ENCODE measurements at regions not wholly inside any gene's neighbourhood (a gene's known extent, or its start where the extent isn't known, plus 50 kb on each side); places are given as distances from the start of the nearest gene placed in this dataset.
"Not testable (repeated sequence)": the region's sequence is repeated elsewhere in the genome, so short reads cannot be mapped to it uniquely, and the experiment has no call there.

DNA sequence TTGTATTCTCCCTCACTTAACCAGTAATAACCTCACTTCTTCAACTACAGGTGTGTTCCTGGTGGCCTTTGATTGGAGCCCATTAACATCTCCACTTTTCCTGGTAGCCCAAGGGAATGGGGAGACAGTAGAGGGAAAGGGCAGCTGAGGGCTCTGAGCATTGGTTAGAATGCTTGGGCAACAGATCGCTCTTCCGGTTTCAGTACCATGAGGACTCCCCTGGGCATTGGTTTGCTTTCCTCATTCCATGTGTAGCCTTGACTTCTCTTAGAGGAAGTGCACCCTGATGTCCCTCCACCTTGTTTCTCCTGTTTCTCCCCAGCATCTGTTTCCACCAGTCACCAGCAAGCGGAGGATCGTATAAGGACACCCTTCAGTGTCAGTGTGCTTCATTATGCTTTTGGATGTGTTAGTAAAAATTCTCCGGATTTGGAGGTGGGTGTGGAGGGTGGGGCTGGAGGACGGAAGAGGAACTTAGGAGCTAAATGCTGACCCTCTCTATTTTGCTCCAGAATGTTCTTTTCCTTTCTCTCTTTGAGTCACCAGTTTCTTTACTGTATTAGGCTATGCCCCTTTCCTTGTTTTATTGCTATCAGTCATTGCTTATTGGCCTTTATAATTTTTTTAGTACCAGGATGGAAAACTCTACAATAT is 50.6 kb upstream of the ZNG1B start:
- H3K27me3 ChIP-seq; H3K9me3 ChIP-seq; H3K4me1 ChIP-seq; H3K4me3 ChIP-seq; H3K27ac ChIP-seq; DNase-seq (ENCODE audit: low spot score in 2 of 2); H3K36me3 ChIP-seq: not testable (repeated sequence)
- intact Hi-C loops (cut with DNase I) = loop anchor here (5.0 kb wide), 1 partner anchor 140 kb away; no protein-coding TSS in a partner anchor

DNA sequence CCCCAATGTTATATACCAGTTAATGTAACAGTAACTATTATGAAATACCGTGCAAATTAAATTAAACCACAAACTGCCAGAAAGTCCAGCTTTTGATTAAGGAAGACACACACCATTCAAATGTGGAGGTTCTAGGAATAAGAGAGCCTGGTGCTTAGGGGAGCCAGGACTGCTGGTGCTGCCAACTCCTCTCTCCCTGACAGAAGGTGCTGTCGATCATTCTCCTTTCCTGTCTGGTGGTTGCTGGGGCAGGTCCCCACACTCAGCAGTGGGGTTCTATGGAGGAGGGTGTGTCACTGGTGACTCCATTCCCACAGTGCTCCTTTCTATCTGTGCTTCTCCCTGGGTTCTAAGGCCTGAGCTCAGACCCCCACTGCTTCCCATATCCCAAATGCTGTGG is 57.9 kb upstream of the ZNG1B start:
- H3K9me3 ChIP-seq; H3K4me1 ChIP-seq; H3K27me3 ChIP-seq; DNase-seq (ENCODE audit: low spot score in 2 of 2); H3K36me3 ChIP-seq; intact Hi-C loops (cut with DNase I); H3K4me3 ChIP-seq; H3K27ac ChIP-seq: not testable (repeated sequence)

GRCh38 chr2:113376913-113377445 is 60.5 kb upstream of the ZNG1B start:
- Histone ChIP-seq H3K36me3 (no peaks in the 10 kb centered on the region), H3K27me3 (no peaks in the 10 kb centered on the region), H3K4me3 (no peak overlapping the region), H3K9me3 (no peaks in the 10 kb centered on the region), H3K4me1 (no peaks in the 10 kb centered on the region), H3K27ac (peak overlapping the region in 1 of 2 donors; percentile 18)
- intact Hi-C loops (cut with DNase I) = no loop called here
- DNase-seq (ENCODE audit: low spot score in 2 of 2) = no peak
- TF ChIP-seq, protein P1, sequence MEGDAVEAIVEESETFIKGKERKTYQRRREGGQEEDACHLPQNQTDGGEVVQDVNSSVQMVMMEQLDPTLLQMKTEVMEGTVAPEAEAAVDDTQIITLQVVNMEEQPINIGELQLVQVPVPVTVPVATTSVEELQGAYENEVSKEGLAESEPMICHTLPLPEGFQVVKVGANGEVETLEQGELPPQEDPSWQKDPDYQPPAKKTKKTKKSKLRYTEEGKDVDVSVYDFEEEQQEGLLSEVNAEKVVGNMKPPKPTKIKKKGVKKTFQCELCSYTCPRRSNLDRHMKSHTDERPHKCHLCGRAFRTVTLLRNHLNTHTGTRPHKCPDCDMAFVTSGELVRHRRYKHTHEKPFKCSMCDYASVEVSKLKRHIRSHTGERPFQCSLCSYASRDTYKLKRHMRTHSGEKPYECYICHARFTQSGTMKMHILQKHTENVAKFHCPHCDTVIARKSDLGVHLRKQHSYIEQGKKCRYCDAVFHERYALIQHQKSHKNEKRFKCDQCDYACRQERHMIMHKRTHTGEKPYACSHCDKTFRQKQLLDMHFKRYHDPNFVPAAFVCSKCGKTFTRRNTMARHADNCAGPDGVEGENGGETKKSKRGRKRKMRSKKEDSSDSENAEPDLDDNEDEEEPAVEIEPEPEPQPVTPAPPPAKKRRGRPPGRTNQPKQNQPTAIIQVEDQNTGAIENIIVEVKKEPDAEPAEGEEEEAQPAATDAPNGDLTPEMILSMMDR (IDR thresholded peaks at IDR 0.05) = no peak

GRCh38 chr2:113376253-113376912 is 61.1 kb upstream of the ZNG1B start:
- DNase-seq (ENCODE audit: low spot score in 2 of 2) = no peak
- Histone ChIP-seq H3K4me3 (no peak overlapping the region), H3K27me3 (no peaks in the 10 kb centered on the region), H3K36me3 (no peaks in the 10 kb centered on the region), H3K9me3 (no peaks in the 10 kb centered on the region), H3K4me1 (no peaks in the 10 kb centered on the region), H3K27ac (no peak overlapping the region)
- intact Hi-C loops (cut with DNase I) = no loop called here
- TF ChIP-seq, protein P1 (IDR thresholded peaks at IDR 0.05) = no peak

- not testable (repeated sequence) for H3K36me3 ChIP-seq; H3K4me3 ChIP-seq; DNase-seq (ENCODE audit: low spot score in 2 of 2); H3K27ac ChIP-seq; H3K27me3 ChIP-seq; H3K4me1 ChIP-seq; H3K9me3 ChIP-seq
- intact Hi-C loops (cut with DNase I) = loop anchor here (5.0 kb wide), 1 partner anchor 238 kb away; no protein-coding TSS in a partner anchor
These were observed 62.6 kb upstream of the ZNG1B start for GRCh38 chr2:113374857-113375256.

DNA sequence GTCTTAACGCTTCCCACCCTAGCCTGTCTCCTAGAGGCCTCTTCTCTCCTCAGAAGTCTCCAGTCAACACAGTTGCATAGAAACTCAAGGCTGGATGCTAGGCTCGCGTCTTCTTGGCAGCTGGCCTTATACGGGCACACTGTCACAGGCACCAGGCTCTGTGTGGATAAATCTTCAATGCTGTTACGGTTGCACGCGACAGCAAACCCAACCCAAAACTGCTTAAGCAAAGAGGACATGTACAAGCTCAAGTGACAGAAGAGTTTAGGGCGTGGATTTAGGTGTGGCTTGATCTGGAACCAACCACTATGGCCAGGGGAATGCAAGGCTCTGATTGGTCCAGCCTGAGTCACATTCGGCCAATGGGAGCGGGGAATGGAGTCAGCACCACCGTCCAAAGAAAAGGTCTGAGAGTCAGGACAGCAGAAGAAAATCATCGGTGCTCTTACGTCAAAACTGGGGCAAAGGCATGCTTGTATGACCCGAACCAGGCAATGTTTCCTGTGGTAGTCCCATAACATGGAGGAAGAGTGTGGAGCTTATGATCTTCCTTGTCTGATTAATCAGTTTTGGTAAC is 65.1 kb upstream of the ZNG1B start:
- H3K27me3 ChIP-seq; H3K9me3 ChIP-seq; H3K27ac ChIP-seq; H3K4me3 ChIP-seq; H3K36me3 ChIP-seq; H3K4me1 ChIP-seq; DNase-seq (ENCODE audit: low spot score in 2 of 2): not testable (repeated sequence)
- intact Hi-C loops (cut with DNase I) = loop anchor here (5.0 kb wide), 1 partner anchor 235 kb away; no protein-coding TSS in a partner anchor

DNA sequence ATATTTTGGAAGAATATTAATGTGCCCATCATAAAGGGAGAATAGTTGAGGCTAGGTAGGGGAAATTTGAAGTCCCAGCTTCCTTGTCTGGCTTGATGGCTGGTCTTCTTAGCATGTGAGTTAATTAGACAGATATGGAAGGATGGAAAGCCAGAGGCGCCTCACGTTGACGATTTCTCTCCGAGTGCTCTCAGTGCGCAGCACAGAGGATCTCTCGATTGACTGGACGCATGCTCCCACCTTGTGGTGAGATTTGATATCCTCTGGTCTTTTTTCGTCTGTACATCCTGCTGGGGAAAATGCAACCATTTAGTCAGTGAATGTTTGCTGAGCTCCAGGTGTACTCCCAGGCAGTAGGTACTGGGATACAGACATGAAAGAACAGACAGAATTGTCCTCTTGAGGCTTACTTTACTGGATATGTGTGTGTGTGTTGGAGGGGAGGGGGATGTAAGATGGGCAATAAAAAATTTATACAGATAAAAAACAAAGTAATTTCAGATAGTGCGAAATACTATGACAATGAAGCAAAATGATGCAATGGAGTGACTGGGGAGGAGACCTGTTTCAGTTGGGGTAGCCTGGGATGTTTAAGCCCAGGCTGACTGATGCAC is 66.9 kb upstream of the ZNG1B start:
- peak in 1 of 2 donors; percentile 76 for DNase-seq (ENCODE audit: low spot score in 2 of 2)
- Histone ChIP-seq H3K4me3 (no peak overlapping the region), H3K9me3 (no peaks in the 10 kb centered on the region), H3K36me3 (no peaks in the 10 kb centered on the region), H3K27me3 (no peaks in the 10 kb centered on the region), H3K4me1 (no peaks in the 10 kb centered on the region), H3K27ac (no peak overlapping the region)
- TF ChIP-seq, protein P1 (IDR thresholded peaks at IDR 0.05) = peak; percentile 60 to 76 (median 76)
- intact Hi-C loops (cut with DNase I) = loop anchor here (1.0 to 5.0 kb wide), 3 partner anchors 121 to 233 kb away; no protein-coding TSS in a partner anchor
